GM18511 (cell line): ENCODE measurements at regions not wholly inside any gene's neighbourhood (a gene's known extent, or its start where the extent isn't known, plus 50 kb on each side); places are given as distances from the start of the nearest gene placed in this dataset.
"Not testable (repeated sequence)": the region's sequence is repeated elsewhere in the genome, so short reads cannot be mapped to it uniquely, and the experiment has no call there.

ENCODE experiments used
- ATAC-seq: cut with Tn5 transposase; IDR thresholded peaks from one replicate; pipeline ENCODE4 v1.9.1; 2021; ENCODE audit warnings: mild to moderate bottlenecking, moderate library complexity; ENCODE audit not compliant: unreplicated experiment

- no peak for ATAC-seq
Observed at GRCh38 chr2:175832866-175833265, 169.2 kb downstream of the LNPK start.

GRCh38 chr2:175829741-175830140 lies 172.3 kb downstream of the LNPK start:
- ATAC-seq: no peak

- ATAC-seq: no peak
Observed at GRCh38 chr2:175827856-175828255, 174.2 kb downstream of the LNPK start.

- ATAC-seq: no peak
Observed at GRCh38 chr2:175824243-175824642, 177.8 kb downstream of the LNPK start.

GRCh38 chr2:175823707-175824073 lies 178.4 kb downstream of the LNPK start:
- ATAC-seq: no peak

GRCh38 chr2:175823002-175823706 lies 178.9 kb downstream of the LNPK start:
- ATAC-seq: no peak

- no peak for ATAC-seq
Observed at GRCh38 chr2:175817221-175817620, 184.8 kb downstream of the LNPK start.

- ATAC-seq: no peak
Observed at GRCh38 chr2:175815537-175815936, 186.5 kb downstream of the LNPK start.

- no peak for ATAC-seq
Observed at GRCh38 chr2:175811971-175812370, 190.1 kb downstream of the LNPK start.

- no peak for ATAC-seq
Observed at GRCh38 chr2:175808858-175809257, 193.2 kb downstream of the LNPK start.

GRCh38 chr2:175808078-175808477 lies 194.0 kb downstream of the LNPK start:
- no peak for ATAC-seq

GRCh38 chr2:175807031-175807873 lies 194.8 kb downstream of the LNPK start:
- no peak for ATAC-seq

GRCh38 chr2:175806570-175806969 lies 195.5 kb downstream of the LNPK start:
- no peak for ATAC-seq

- ATAC-seq: no peak
Observed at GRCh38 chr2:175806125-175806490, 196.0 kb downstream of the LNPK start.

GRCh38 chr2:175805442-175806124 lies 196.5 kb downstream of the LNPK start:
- no peak for ATAC-seq

- ATAC-seq: no peak
Observed at GRCh38 chr2:175804122-175804521, 197.9 kb downstream of the LNPK start.

GRCh38 chr2:175796422-175796821 lies 205.6 kb downstream of the LNPK start:
- not testable (repeated sequence) for ATAC-seq

GRCh38 chr2:175793648-175794047 lies 208.4 kb downstream of the LNPK start:
- ATAC-seq: no peak

- ATAC-seq: no peak
Observed at GRCh38 chr2:175792881-175793280, 209.2 kb downstream of the LNPK start.

GRCh38 chr2:175792199-175792598 lies 209.9 kb downstream of the LNPK start:
- ATAC-seq: no peak

- no peak for ATAC-seq
Observed at GRCh38 chr2:175786471-175787124, 215.5 kb downstream of the LNPK start.
